Type B pancreatic cell (in vitro differentiated cells): ENCODE measurements at regions not wholly inside any gene's neighbourhood (a gene's known extent, or its start where the extent isn't known, plus 50 kb on each side); places are given as distances from the start of the nearest gene placed in this dataset.

Experiments
- DNase-seq: peaks from one replicate; pipeline ENCODE4 v3.0.0; 2021; ENCODE audit warnings: mixed read lengths; ENCODE audit not compliant: unreplicated experiment; ENCODE audit errors: extremely low spot score
- H3K27ac Mint-ChIP-seq: 2 replicates; pipeline ENCODE4 v1.8.0; 2021; ENCODE audit warnings: mild to moderate bottlenecking, mixed read lengths
- H3K27me3 Mint-ChIP-seq: 2 replicates; pipeline ENCODE4 v1.8.0; 2021; ENCODE audit warnings: mixed read lengths
- H3K36me3 Mint-ChIP-seq: 2 replicates; pipeline ENCODE4 v1.8.0; 2021; ENCODE audit warnings: mixed read lengths
- H3K4me1 Mint-ChIP-seq: one replicate; pipeline ENCODE4 v1.8.0; 2021; ENCODE audit warnings: mixed read lengths; ENCODE audit not compliant: unreplicated experiment
- H3K4me3 Mint-ChIP-seq: 2 replicates; pipeline ENCODE4 v1.8.0; 2021; ENCODE audit warnings: mild to moderate bottlenecking, mixed read lengths
- H3K9me3 Mint-ChIP-seq: 2 replicates; pipeline ENCODE4 v1.8.0; 2021; ENCODE audit warnings: mixed read lengths
- CTCF ChIP-seq: fragments of 200-600 bp; sonication (generic); conservative IDR thresholded peaks from 2 replicates; pipeline ENCODE4 v1.5.0; 2021; ENCODE audit warnings: antibody characterized with exemption, mild to moderate bottlenecking

GRCh38 chr21:40952551-40953323 lies 105.8 kb upstream of the DSCAM start:
- Mint-ChIP-seq H3K4me3 (no peak overlapping the region), H3K27me3 (peaks cover 2% of the 10 kb centered on the region), H3K9me3 (no peaks in the 10 kb centered on the region), H3K36me3 (no peaks in the 10 kb centered on the region), H3K4me1 (no peaks in the 10 kb centered on the region), H3K27ac (no peak overlapping the region)
- DNase-seq: no peak
- no peak for TF ChIP-seq CTCF

- no peak for TF ChIP-seq CTCF
- H3K4me3 Mint-ChIP-seq: no peak overlapping the region
- no peak overlapping the region for H3K27ac Mint-ChIP-seq
- no peak for DNase-seq
- peaks cover 9% of the 10 kb centered on the region for H3K27me3 Mint-ChIP-seq
- no peaks in the 10 kb centered on the region for H3K36me3 Mint-ChIP-seq
- no peaks in the 10 kb centered on the region for H3K4me1 Mint-ChIP-seq
- no peaks in the 10 kb centered on the region for H3K9me3 Mint-ChIP-seq
Observed at GRCh38 chr21:40964691-40965090, 117.7 kb upstream of the DSCAM start.

GRCh38 chr21:40967771-40968170 lies 120.8 kb upstream of the DSCAM start:
- Mint-ChIP-seq H3K4me1 (no peaks in the 10 kb centered on the region), H3K36me3 (no peaks in the 10 kb centered on the region), H3K4me3 (no peak overlapping the region), H3K27ac (no peak overlapping the region), H3K27me3 (peaks cover 13% of the 10 kb centered on the region), H3K9me3 (no peaks in the 10 kb centered on the region)
- no peak for DNase-seq
- no peak for TF ChIP-seq CTCF

- no peaks in the 10 kb centered on the region for H3K36me3 Mint-ChIP-seq
- no peak for DNase-seq
- H3K27ac Mint-ChIP-seq: no peak overlapping the region
- H3K4me1 Mint-ChIP-seq: no peaks in the 10 kb centered on the region
- peaks cover 13% of the 10 kb centered on the region for H3K27me3 Mint-ChIP-seq
- H3K9me3 Mint-ChIP-seq: no peaks in the 10 kb centered on the region
- no peak overlapping the region for H3K4me3 Mint-ChIP-seq
- TF ChIP-seq CTCF: no peak
Observed at GRCh38 chr21:40972151-40972550, 125.2 kb upstream of the DSCAM start.

GRCh38 chr21:40976198-40977109 lies 129.5 kb upstream of the DSCAM start:
- peaks cover 3% of the 10 kb centered on the region for H3K27me3 Mint-ChIP-seq
- no peak for DNase-seq
- TF ChIP-seq CTCF: no peak
- H3K4me3 Mint-ChIP-seq: no peak overlapping the region
- H3K9me3 Mint-ChIP-seq: no peaks in the 10 kb centered on the region
- peaks cover 3% of the 10 kb centered on the region for H3K36me3 Mint-ChIP-seq
- no peaks in the 10 kb centered on the region for H3K4me1 Mint-ChIP-seq
- peak overlapping the region; percentile 63 for H3K27ac Mint-ChIP-seq
